HL-60 (cell line): ENCODE measurements at regions not wholly inside any gene's neighbourhood (a gene's known extent, or its start where the extent isn't known, plus 50 kb on each side); places are given as distances from the start of the nearest gene placed in this dataset.

ENCODE experiments used
- CTCF ChIP-seq: IDR thresholded peaks from one replicate; pipeline ENCODE4 v1.5.1; 2011; ENCODE audit warnings: low read length, control low read depth, inconsistent platforms; ENCODE audit not compliant: insufficient read depth
- GABPA ChIP-seq: IDR thresholded peaks from 2 replicates; pipeline ENCODE4 v1.6.1; 2012; ENCODE audit warnings: low read depth
- POLR2AphosphoS5 ChIP-seq: IDR thresholded peaks from 2 replicates; pipeline ENCODE4 v1.6.1; 2012; ENCODE audit warnings: low read depth
- SPI1 ChIP-seq: IDR thresholded peaks from 2 replicates; pipeline ENCODE4 v1.6.1; 2012; ENCODE audit warnings: low read depth, mild to moderate bottlenecking, borderline replicate concordance

GRCh38 chr7:67803789-67804188, 807.2 kb downstream of the TYW1 start:
- no peak for TF ChIP-seq CTCF
- TF ChIP-seq GABPA, result no peak
- no peak for TF ChIP-seq POLR2AphosphoS5
- no peak for TF ChIP-seq SPI1
